C4-2B (cell line): ENCODE measurements at regions not wholly inside any gene's neighbourhood (a gene's known extent, or its start where the extent isn't known, plus 50 kb on each side); places are given as distances from the start of the nearest gene placed in this dataset.

Experiments used
- H3K27ac ChIP-seq: fragments of 450-650 bp; 2 replicates; pipeline ENCODE4 v1.5.1; 2017
- ZFX ChIP-seq: fragments of 450-650 bp; IDR thresholded peaks from 2 replicates; pipeline ENCODE4 v1.6.1; 2017
- TF ChIP-seq, protein P1 (sequence below): fragments of 450-650 bp; conservative IDR thresholded peaks from 2 replicates; pipeline ENCODE4 v1.5.1; 2017; ENCODE audit warnings: mild to moderate bottlenecking

DNA sequence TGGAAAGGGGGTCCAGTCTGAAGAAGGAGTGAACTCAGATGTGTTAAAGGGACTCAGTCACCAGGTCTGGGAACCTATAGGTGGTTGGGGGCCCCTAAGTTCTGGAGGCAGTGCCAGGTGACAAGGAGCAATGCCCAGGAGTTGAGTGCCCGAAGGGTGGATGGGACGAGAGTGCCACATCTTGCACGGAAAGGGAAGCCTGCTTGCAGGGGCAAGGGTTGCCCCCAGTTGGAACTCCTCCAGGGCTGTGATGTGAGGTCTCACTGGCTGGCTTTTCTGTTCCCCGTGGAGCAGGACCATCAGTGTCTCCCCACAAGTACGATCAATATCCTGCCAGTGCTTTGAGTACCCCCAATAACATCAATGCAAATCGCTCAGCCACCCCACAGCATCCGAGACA is 107.3 kb downstream of the TOMM20 start:
- H3K27ac ChIP-seq: no peak overlapping the region
- no peak for TF ChIP-seq ZFX
- TF ChIP-seq, protein P1, sequence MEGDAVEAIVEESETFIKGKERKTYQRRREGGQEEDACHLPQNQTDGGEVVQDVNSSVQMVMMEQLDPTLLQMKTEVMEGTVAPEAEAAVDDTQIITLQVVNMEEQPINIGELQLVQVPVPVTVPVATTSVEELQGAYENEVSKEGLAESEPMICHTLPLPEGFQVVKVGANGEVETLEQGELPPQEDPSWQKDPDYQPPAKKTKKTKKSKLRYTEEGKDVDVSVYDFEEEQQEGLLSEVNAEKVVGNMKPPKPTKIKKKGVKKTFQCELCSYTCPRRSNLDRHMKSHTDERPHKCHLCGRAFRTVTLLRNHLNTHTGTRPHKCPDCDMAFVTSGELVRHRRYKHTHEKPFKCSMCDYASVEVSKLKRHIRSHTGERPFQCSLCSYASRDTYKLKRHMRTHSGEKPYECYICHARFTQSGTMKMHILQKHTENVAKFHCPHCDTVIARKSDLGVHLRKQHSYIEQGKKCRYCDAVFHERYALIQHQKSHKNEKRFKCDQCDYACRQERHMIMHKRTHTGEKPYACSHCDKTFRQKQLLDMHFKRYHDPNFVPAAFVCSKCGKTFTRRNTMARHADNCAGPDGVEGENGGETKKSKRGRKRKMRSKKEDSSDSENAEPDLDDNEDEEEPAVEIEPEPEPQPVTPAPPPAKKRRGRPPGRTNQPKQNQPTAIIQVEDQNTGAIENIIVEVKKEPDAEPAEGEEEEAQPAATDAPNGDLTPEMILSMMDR: no peak

DNA sequence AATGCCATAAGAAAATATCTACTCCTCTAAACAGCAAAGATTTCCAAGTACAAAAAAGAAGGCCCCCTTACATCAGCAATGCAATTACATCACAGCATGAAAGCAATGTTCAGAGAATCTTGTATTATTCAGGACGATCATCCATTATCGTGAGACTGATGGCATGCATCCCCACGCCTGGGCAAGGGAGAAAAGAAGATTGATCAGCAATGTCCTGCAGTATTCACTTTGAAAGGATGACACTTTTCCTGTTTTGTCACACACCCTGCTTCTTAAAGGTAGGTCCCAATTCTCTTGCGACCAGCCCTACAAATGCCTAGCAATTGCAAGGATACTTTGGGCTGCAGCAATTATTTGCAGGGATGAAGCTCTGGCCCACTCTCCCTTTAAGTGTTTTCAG is 108.7 kb downstream of the TOMM20 start:
- TF ChIP-seq, protein P1: no peak
- no peak overlapping the region for H3K27ac ChIP-seq

DNA sequence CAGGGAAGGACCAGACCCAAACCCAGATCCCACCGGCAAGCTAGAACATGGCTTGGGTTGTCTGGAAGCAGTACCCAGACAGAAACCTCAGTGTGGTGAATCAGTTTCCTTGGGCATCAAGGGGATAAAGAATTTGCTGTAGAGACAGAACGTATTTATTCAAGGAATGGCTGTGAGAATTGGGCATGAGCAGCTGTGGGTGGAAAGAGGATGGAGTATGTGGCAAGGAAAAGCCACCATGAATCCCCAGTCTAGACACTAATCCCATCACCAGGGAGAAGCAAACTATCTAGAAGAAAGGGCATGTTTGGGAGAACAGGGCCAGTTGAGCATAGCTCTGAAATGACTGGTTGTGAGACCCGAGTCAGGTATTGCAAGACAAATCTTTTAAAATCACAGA is 109.2 kb downstream of the TOMM20 start:
- TF ChIP-seq, protein P1: no peak
- no peak for TF ChIP-seq ZFX
- H3K27ac ChIP-seq: no peak overlapping the region

DNA sequence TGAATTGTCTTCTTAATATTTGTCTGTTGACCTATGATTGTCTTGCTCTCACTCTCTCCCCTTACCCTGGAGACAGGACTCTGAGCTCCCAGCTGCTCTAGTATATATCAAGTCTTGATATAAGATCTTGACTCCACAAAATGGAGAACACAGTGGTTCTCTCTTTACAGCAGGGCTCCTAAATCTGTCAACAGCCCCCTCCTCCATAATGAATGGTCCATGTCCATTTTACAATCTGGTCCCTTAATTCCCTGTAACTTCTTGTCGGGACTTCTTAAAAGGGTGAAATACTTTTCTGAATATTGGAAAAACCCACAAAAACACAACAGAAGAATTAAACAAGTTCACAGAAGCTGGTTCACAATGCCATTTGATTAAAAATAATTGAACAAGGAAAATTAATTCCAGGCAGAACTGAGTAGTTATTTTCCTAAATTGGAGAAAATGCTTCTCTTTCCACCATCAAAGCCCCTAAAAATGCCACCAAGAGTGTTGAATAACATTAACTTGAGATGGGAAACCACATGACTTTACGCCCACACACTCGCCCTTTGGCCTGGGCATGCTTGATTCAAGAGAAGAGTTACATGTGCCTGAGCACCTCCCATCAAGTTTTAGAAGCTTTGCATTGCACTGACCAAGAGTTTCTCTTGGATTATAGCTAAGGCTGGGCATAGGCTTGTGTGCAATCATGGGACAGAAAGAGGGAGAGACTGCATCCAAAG is 109.8 kb downstream of the TOMM20 start:
- H3K27ac ChIP-seq: no peak overlapping the region
- TF ChIP-seq, protein P1: no peak
- TF ChIP-seq ZFX: no peak

DNA sequence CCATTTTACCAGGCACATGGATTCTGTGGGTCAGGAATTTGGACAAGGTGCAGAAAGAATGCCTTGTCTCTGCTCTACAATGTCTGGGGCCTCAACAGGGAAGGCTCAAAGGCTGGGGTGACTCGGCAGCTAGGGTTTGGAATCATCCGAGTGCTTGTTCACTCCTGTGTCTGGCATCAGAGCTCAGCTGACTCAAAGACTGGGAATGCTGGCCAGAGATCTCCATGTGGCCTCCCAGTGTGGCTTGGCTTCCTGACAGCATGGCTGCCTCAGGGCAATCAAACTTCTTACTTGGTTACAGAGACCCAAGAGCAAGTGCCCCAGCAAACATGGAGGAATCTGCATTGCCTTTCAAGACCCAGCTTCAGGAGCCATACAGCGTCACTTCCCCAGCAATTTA is 110.5 kb downstream of the TOMM20 start:
- TF ChIP-seq, protein P1: no peak
- no peak for TF ChIP-seq ZFX
- no peak overlapping the region for H3K27ac ChIP-seq

DNA sequence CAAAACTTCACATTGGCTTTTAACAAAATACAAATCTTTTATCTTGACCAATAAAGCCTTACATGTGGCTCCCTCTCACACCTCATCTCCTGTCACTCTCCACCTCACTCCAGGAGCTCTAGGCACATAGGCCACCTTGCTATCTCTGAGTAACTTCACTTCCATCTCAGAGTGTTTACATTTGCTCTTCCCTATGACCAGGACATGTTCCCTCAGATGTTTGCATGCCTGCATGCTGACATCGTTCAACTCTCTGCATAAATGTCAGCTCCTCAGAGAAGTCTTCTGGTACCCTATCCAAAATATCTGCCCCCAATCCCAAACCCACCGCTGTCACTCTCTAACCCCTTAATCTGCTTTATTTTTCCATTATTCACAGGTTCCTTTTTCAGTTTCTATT is 110.9 kb downstream of the TOMM20 start:
- H3K27ac ChIP-seq: no peak overlapping the region
- TF ChIP-seq ZFX: no peak
- TF ChIP-seq, protein P1: no peak

DNA sequence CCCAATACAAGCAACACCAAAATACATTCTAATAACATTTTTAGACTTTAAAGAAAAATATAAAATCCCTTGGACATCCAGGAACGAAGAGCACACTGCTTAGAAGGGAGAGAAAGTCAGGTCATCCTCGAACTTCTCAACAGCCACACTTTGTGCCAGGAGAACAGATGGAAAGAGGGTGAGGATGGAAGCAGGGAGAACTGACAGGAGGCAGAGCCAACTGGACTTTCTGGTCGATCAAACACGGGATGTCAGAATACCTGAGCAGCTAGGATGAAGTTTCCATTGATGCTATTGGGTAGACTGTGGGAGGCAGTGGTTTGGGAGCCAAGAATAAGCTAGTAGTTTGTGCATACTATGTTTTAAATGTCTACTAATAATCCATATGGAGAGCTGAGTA is 111.4 kb downstream of the TOMM20 start:
- TF ChIP-seq, protein P1: no peak
- TF ChIP-seq ZFX: no peak
- no peak overlapping the region for H3K27ac ChIP-seq
